CD4-positive, alpha-beta T cell treated with Interleukin-6 for 4 hours (primary cell): ENCODE measurements at regions not wholly inside any gene's neighbourhood (a gene's known extent, or its start where the extent isn't known, plus 50 kb on each side); places are given as distances from the start of the nearest gene placed in this dataset.

Source experiments
- DNase-seq: peaks from one replicate; pipeline ENCODE4 v3.0.0-alpha.2; 2020; ENCODE audit warnings: mixed read lengths

DNA sequence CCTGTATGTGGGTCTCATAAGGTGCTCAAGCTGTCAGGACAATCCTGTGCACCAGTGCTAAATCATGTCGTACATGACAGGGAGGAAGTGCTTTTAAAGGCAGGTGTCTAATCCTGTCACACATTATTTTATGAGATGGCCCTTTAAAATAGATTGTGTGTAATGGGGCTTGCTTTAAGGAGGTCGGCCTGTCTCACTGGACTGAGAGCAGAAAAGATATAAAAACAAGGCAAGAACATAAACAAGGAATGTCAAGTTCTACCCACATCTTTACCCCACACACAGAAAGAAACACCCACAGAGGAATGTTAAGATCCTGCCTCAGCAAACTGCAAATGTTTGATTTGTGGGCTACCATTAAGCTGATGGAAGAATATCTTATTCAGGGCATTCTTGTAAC is 279.0 kb downstream of the FOXA2 start:
- no peak for DNase-seq

DNA sequence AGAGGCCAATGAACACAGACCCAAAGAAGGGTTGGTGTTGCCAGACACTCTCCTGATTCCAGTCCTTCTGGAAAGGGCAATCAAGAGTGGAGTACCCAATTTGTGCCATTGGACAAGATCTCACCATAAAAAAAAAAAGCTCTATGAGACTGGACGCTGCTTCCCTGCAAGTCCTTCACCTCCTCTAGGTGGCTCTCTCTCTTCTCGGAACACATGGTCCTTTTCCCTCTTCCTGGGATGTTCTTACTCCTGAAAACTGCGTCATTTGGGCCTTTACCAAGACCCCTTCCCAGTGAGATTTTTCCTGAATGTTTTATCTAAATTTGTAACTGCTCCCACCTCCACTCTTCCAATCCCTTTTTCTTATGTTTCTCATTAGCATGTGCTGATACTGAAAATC is 280.8 kb downstream of the FOXA2 start:
- no peak for DNase-seq

DNA sequence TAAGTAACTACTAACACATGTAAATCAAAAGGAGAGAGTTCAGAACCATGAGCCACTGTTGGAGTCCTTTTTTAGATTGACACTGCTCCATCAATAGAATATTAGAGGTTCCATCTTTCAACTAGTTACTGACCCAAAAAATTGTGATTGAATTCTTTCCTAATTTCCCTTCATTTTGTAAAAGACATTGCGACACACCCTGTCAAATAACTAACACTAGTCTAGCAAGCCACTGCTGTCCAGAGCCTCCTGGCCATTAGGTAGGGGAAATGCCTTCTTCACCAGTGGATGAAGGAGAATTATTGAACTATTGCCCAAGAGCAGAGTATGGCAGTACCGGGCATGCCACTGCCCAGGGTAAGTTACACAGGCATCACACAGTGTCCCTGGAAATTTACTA is 282.3 kb downstream of the FOXA2 start:
- DNase-seq: no peak

DNA sequence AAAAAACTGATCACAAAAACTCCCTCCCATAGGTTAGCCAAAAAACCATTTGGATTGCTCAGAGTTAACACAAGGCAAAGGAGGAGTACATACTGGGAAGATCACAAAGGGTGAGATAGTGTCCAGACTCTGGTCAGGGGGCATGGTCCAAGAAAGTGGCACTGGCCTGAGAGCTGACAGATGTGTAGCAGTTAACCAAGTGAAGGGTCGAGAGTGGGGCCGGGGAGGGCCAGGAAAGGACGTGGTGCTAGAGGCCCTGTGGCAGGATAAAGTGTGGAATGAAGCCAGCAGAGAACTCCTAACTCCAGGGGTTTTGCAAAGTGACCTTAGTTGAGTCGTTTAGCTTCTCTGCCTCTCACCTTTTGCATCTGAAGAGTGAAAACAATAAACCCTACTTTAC is 290.5 kb downstream of the FOXA2 start:
- no peak for DNase-seq

DNA sequence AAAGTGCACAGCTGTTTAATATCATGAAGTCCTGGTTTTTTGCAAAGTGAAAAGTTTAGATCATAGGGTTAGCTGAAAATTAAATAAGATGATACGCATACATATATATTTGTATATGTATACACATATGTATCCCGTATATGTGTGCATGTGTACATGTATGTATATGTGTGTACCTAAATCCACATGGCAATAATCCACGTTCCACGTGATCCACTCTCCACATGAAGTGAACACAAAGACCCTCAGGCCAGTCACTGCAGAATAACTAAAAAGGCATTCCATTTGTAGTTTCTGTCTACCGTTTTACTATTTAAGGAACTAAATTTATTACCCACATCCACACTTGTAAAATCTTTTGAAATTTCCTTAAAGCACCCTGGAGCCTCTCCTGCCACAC is 294.9 kb downstream of the FOXA2 start:
- DNase-seq: no peak

DNA sequence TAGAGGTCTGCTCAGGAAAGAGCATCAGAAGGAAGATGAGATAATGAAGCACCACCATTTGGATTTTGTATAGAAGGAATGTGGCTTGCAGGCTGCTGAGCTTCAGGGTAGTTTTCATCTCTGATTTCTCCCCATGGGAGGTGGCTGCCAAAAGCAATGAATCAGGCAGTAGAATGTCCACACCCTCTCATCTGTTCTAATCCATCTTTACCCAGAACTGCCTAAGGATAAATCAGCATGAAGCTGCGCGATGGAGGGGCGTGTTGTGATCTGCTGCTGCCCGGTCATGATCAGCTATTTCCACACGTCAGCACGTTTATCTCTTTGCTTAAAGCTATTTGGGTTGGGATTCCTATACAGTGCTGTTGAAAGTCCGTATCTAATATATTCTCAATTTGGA is 295.4 kb downstream of the FOXA2 start:
- no peak for DNase-seq

DNA sequence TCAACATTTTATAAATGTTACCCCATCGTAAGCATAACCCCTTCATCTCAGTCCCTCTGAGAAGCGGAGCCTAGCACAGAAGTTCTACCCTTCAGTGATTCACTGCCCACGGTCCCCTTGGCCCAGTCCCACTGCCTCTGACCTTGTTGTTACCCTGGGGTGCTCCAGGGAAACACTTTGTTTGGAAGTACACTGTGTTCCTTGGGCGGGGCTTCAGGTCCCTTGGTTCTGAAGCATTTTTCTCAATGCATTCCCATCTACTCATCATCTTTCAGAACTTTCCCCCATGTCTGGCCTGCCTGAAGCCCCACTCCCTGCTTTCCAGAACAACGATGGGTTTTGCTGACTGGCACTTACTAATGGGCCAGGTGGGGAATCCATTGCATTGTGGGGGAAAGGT is 296.2 kb downstream of the FOXA2 start:
- no peak for DNase-seq

DNA sequence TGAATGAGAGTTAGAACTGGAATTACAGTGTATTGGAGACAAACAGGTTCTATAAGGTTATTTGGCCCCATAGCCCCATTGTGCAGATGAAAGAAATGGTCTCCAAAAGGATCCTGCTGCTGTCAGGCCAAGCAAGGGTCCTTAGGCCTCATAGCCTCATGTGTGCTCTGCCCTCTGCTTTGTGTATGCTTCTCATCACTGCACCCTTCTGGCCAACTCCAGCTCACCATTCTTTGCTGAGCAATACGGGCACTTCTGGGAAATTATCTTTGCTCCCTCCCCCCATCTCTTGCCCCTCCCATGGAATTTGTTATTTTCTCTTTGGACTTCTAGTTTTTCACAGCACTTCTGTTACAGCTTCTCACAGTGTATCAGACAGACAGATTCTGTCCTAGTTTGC is 298.8 kb downstream of the FOXA2 start:
- no peak for DNase-seq

DNA sequence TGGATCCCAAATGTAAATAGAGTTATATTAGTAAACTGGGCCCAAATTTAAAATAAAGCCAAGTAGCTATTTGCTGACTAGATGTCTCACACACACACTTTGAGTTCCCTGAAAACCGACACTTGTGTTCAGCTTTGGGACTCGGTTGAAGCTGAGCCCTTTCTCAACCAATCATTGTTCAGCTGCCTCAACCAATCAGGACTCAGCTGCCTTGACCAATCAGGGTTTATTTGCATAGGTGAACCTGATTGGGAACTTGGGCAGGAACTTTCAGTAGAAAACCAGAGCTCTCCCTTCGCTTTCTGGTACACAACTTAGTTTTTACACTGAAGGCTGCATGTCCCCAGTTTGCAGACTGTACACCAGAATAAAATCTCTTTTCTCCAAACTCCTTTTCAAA is 301.7 kb downstream of the FOXA2 start:
- no peak for DNase-seq

DNA sequence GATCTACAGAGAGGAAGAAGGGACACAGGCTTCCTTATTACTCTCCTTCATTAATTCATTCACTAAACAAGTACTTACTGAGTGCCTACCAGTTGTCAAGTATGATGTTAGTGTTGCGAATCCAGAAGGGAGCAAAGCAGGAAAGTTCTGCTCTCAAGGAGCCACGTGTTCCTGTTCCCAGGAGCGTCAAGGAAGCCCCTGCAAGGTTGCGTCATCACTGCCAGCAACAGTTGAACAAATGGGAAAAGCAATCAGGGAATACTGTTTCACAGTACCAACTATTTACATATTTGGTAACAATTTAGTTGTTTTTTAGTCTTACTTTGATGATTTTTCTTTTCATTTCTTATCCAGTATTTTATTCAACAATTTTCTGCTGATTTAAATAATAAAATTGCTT is 310.0 kb downstream of the FOXA2 start:
- DNase-seq: no peak

DNA sequence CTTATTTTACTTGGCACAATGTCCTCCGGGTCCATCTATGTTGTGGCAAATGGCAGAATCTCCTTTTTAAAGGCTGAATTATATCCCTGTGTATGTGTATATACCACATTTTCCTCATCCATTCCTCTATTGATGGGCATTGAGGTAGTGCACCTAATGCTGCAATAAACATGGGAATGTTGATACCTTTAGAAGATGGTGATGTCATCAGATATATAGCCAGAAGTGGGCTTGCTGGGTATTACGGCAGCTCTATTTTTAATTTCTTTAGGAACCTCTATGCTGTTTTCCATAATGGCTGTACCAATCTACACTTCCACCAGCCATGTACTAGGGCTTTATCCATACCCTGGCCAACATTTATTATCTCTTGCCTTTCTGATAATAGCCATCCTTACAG is 315.7 kb downstream of the FOXA2 start:
- DNase-seq: no peak

DNA sequence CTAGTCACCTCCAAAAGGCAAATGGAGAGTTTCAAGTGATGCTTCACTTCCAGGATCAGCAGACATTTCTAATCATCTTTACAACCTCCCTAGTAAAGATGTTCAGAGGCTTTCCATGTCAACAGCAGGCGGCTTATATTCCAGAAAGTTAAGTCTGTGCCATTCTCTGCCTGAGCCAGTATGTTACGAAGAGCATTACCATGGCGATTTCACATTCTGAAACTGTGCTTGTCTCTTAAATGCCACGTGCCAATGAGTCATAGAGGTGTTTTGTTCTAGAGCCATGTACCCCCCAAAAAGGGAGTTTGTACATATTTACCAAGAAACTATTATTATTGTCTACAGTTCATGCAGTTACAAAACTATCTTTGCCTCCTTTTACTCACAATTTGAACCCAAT is 319.5 kb downstream of the FOXA2 start:
- DNase-seq: no peak

DNA sequence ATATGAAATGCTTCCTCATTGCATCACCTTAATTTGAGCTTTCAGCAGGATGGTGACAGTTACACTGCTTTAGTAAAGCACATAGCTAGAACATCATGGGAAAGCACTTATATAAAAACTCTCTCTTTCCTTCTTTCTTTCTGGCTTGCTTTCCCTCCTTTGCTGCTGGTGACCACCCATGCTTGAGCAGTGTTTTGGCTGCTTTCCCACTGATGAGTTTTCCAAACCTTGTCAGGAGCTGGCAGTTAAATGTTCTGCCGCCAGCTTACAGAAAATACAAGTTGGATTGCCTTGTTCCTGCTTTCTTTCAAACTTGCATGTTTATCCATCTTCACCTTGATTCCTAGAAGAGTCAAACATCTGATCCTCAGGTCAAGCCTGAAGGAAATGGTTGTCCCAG is 323.9 kb downstream of the FOXA2 start:
- no peak for DNase-seq

DNA sequence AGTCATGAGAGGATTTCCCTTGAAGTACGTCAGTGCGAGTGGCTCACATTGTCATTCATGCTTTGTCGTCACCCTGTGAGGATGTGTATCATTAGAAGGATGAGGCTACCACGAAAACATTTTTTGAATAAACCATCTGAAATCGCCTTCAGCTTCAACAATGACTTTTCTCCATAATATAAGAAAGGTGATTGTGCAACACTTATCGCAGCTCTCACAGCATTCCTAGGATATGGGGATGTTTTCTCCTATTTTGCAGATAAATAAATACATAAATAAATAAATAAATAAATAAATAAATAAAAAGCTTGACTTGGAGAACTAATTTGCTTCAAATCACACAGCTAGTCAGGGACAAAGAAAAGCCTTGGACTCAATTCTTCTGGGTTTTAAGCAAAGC is 326.5 kb downstream of the FOXA2 start:
- DNase-seq: no peak

DNA sequence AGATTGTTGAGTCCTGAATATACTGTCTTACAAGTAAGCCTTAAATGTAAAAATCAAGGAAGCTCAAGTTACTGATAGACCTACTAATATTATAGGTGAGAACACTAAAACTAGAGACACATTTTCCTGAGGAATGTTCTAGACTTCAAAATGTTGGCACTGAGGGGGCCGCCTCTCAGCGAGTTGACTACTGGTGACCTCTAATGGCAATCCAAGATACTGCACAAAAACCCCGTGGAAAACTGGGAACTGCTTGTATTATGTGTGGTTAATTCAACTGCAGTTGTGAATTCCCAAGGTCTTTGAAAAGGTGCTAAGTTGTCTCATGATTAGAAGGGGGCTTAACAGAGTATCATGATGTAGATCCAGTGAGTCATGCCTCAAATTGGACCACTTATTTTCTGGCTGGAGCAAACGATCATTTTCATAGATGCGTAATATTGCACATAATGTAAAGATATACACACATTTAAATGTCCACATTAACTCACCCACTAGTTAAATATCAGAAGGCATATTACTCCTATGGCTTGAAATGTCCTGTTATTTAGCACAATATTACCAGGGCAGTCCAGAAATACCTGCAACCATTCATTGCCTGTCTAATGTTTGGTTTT is 336.2 kb downstream of the FOXA2 start:
- no peak for DNase-seq

DNA sequence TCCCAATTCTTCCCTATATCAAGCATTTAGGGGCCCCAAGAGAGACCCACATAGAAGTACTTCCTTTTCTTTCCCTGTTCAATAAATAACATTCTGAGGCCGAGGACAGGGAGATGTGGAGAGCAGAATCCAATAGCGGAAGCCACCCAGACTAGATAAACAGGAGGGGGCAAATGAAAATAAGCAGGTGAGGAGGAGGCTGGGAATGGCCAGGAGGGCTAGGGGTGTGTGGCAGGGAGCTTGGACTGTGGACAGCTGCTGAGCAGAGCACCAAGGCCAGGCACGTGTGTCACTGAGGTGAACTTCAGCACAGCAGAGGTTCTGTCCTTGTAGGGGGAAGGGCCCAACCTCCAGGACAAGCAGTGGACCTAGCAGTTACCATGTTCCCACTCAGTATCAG is 339.2 kb downstream of the FOXA2 start:
- no peak for DNase-seq

DNA sequence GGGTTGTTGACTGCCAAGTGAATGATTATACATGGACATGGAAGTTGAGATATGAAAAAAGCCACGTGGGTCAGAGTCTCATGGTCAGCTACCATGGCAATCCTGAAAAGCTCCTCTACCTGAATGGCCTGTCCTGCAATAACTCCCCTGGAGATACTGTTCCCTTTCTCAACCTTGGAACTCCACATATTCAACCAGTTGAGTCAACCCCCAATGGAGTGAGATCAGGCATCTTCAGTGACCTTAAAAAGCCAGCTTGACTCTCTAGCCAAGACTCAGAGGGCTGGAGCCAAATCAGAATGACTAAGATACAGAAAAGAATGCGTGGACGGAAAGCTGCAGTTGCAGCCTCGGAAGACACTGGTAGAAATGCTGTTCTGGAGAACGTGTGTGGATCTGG is 341.3 kb downstream of the FOXA2 start:
- DNase-seq: no peak

DNA sequence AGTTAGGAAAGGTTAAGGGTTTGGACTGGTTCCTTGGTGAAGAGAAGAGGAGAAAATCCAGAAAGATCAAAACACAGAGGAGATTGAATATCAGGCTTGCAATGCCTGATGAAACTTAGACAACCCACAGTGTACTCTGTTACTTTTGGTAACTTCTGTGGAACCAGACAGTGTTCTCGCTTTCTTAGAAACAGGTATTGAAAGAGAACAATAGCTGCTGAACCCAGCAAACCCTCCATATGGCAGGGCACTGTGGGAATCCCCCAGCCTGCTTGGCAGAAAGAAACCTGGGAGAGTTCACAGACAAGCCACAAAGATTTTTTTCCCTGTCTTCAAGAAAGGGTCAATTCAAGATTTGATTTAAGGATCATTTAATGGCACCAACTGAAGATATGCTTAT is 342.8 kb downstream of the FOXA2 start:
- DNase-seq: no peak

DNA sequence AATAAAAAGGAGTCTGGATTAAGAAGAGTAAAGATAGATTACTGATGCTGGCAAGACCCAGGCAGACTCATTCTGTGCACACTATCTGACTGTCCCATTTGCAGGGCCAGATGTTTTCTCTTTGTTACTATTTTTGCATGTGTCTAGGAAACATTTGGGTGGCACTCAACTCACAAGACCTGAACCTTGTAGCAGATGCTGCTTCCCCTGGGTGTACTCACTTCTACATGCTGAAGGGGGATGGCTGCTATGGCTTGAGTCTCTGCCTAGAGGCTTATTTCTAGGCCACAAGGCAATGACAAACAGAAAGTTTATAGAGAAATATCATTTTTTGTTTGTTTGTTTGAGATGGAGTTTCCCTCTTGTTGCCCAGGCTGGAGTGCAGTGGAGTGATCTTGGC is 351.4 kb downstream of the FOXA2 start:
- no peak for DNase-seq

DNA sequence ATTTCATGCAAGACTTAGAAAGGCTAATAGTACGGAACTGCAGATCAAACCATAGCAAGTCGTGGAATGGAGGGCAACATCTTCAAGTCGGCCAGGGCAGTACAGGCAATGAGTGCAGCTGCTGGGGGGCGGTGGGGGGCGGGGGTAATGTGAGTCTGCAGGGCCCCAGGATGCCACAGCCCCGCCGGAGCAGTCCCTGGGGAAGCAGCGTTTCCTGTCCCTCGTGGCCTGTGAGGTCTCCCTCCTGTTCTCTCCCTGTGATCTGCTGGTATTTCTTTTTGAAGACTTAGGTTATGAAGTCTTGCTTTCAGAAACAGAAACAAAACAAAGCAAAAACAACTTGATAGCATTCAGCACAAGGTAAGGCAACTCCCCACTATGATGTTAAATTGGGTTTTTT is 351.9 kb downstream of the FOXA2 start:
- DNase-seq: no peak

DNA sequence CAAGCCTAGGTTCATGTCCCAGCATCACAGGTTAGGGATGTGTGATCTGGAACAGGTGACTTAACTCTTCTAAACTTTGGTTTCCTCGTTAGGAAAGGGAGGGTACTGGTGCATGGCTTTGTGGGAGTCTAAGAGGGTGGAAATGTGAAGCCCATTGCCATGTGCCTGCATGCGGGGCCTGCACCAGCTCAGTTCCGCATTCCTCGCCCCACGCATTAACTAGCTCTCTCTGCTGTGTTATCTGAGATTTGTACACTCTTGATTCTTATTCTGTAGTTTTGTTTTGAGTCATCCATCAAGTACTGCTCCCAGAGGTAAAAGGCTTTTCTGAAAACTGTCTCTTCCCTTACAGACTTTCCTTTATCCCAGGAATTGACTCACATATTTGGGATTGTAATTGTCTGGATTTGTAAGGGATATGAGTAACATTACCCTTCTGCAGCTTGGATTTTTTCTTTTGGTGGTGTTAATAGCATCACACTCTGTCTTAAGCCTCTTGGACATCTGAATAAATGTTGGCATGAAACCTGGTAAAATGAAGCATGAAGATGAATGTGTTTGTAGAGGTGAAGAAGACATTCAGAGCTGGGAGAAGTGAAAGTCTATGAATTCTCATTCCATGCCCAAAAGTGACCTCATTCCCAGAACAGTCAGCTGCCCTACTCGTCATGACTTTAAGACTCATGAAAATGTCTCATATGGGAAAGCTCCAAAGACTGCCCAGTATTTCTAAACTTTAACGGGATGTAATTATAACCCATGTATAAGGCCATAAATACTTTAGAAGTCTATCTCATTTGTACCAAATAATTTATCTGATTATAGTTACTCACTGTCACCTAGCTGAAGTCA is 357.3 kb downstream of the FOXA2 start:
- no peak for DNase-seq

DNA sequence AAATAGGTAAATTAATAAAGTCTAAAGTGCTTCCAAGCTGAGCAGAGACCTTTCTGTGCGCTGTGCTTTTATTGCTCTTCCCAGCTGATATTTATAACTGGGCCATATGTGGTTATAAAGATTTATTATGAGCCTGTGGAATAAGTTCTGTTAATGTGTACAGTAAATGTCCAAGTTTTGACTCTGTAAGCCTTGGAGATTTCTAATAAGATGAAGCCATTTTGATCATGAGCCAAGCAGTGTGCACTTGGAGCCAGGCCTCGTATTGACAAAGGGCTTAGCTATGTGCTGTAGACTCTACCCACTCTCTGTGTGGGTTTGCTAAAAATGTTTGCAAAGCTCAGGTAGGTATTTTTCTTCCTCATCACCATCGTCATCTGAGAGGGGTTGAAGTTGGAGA is 361.1 kb downstream of the FOXA2 start:
- DNase-seq: no peak

DNA sequence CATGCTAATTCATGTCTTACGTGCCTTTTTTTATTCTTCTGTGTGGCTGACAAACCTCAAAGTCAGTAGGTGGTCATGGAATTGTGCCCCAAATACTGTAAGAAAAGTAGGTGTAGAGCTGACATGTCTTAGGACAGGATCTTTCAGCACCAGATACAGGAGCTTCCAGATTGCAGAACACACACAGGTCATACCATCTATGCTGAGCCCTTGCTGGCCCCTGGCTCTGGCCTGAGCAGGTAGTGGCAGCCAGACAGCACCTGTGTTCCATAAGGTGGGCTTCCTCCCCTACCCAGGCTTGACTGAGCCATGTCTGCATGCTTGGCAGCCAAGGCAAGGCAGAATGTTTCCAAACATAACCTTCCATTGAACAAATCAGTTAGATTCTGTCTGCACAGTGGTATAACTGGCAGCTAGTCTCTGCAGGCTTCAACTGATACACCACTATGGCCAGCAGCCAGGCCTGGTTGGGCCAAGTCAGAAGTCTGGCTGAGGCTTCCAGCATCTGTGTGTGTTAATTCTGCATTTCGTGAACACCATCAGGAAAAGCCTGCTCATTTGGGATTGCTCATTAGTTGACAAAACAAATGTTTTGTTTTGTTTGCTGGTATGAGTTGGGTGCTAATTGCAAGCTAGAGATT is 366.5 kb downstream of the FOXA2 start:
- DNase-seq: no peak

DNA sequence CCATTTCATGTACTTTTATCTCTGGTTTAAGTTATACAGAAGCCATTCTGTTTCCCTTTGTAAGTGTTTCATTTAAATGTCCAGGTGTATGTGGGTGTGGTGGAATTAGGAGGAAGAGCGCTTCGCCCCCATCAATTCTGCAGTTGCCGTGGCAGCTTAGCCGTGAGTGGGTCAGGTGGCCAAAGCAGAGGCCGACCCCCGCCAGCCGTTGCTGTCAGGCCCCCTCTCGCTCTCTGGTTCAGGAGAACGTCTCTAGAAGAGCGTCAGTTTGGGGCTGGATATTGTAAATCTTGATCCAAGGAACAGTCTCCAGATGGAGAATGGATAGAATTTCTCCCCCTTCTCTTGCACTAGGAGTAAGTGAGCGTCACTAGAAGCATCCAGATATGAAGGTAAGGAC is 367.4 kb downstream of the FOXA2 start:
- no peak for DNase-seq
